GM21717 (cell line): ENCODE measurements at regions not wholly inside any gene's neighbourhood (a gene's known extent, or its start where the extent isn't known, plus 50 kb on each side); places are given as distances from the start of the nearest gene placed in this dataset.

ENCODE experiments used
- ATAC-seq: cut with Tn5 transposase; IDR thresholded peaks from one replicate; pipeline ENCODE4 v1.9.1; 2021; ENCODE audit warnings: mild to moderate bottlenecking, moderate library complexity; ENCODE audit not compliant: unreplicated experiment

DNA sequence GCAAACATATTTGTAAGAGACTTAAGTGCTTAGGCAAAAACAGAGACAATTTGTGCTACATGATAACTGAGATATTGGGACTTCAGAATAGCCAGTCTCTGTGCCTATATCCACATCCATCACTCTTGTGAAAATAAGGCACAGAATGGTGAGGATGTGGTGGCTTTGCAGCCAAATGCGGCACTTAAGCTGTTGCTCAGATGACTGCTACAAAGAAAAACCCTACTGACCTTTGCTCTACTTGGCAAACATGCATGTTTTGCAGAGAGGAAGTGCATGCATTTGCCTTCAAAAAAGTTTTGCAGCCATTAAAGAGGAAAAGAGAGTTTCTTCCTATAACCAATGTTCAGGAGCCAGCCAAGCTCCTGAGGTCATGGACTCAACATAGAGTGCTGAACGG, 675.0 kb upstream of the KIRREL3 start:
- ATAC-seq, result no peak

DNA sequence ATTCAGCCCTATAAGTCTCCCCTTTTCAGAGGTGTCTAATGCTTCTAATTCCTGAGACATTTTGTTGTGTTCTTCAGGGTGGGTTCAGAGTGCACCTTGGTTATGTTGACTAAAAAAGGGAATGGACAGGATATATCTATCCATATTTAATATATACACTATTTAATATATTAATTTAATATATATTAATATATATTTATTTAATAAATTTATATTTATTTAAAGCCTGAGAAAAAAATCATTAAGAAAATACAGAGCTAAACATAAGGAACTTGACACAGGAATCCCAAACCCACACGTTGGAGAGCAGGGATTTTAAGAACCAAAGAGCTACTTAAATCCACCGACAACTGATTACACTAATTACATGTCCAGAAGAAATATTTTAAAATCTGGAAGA, 674.2 kb upstream of the KIRREL3 start:
- ATAC-seq, result no peak

DNA sequence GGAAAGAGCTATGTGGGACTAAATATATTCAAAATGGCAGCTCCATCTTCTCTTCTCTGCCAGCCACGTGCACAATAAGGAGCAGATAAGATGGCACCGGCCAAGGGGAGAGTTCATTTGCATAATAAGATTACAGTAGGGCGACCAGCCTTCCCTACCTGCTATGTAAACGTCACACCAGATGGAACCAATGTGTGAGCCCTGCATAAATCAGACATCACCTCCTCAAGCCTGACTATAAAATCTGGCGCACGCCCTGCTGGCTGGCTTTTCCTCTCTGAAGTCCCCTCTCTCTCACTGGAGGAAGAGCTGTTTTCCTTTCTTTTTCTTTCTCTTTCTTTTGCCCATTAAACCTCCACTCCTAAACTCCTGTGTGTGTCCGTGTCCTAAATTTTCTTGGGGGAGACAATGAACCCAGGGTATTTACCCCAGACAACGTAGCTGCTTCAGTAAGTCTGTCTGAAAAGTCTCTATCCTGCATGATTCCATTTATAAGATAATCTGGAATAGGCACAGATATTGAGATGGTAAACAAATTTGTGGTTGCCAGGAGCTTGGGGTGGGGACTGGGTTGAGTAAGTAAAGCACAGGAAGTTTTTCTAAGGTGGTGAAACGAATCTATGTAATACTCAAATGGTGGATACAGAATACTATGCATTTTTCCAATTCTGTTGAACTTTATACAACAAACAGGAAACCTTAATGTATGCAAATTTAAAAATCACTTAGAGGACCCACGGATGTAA, 670.0 kb upstream of the KIRREL3 start:
- ATAC-seq, result no peak

DNA sequence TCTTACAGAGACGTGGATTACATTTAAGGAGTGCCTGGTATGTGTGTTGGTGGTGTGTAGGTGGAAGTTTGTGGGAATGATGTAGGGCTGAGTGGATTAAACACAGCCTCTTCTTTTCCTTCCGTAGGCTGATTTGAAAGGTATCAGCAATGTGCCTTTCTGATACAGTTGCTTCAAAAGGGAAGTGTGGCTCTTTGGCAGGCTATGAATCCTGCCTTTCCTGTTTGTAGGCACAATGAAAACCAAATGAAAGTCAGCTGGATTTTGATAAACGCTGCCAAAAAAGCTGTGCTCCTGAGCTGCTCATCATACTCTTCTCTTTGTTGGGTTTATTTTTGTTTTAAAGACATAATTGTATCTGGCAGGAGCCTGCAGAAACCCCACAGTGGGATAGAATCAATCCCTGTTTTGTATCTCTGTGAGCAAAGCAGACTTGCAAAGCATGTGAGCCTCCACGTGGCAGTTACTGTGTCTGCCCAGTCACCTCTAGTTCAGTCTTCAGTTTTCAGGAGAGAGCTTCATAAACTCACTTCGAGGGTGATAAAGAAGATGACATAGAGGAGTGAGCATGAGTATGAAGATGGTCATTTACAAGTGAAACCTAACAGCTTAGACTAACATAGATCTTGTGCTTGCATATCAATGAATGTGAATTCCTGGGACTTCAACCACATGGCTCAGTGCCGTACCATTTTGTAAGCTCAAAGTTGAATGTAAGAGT, 655.7 kb upstream of the KIRREL3 start:
- ATAC-seq, result no peak

DNA sequence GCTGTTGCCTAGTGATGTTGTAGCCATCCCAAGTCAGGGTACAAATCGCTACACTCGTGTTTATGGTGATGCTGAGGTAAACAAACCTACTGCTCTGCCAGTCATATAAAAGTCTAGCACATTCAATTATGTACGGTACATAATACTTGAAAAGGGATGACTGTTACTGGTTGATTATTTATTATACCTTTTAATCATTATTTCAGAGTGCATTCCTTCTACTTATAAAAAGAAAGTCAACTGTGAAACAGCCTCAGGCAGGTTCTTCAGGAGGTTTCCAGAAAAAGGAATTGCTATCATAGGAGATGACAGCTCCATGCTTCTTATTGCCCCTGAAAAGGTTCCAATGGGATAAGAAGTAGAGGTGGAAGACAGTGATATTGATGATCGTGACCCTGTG, 652.5 kb upstream of the KIRREL3 start:
- no peak for ATAC-seq

DNA sequence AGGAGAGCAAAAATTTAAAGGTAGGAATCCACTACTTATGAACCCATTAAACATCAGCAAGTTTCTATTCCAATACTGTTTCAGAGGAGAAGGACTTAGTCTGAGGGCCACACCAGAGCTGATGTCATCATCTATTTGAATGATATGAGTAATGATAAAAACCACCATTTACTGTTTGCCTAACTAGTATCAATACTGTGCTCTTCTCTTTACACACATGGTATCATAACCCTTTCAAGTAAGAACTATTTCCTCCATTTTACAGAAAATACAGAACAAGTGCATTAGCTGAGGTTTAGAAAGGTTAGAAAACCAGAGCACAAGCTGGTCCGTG, 651.3 kb upstream of the KIRREL3 start:
- no peak for ATAC-seq

DNA sequence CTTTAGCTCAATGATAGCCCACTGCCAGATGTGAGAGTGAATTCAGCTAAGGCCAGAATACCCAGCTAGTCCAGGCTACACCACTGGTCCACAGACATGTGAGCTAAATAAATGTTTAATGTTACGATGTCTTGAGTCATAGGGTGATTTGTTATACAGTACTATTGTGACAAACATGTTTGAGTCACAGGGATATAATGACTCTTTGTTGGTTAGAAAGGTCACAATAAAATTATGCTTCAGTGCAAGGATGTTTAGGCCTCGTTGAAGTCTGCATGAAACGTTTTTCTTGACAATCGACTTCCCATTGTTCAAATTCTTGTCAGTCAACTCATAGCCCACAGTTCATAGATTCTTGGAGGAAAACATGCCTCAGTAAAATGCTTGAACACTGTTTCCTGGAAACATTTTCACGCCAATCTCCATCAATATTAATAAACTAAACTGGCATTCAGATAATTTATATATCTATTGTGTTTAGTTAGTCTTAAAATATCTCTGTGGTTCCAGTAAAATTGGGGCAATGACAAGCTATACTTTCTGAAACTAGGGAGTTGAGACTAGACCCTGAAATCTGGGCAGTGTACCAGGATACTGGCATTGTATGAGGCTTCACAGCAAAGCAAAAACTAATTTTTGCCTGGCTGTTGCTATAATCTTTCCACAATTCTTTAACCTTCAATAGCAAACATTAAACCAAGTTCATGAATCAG, 650.8 kb upstream of the KIRREL3 start:
- ATAC-seq, result no peak

DNA sequence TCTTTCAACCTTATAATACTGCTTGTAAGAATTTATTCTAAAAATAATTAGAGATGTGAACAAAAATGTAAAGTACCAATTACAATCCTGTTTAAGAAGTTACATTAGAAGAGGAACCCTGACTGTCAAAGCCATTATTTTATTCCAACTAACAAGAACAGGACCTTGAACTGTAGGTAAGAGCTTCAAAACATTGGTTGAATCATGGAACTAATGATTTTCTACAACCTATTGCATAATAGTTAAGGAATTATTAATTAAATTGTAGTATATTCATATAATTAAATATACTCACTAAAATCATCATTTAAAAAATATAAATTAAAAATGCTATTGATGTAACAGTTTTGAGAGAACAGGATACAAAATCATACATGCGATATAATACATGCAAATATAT, 649.4 kb upstream of the KIRREL3 start:
- no peak for ATAC-seq

DNA sequence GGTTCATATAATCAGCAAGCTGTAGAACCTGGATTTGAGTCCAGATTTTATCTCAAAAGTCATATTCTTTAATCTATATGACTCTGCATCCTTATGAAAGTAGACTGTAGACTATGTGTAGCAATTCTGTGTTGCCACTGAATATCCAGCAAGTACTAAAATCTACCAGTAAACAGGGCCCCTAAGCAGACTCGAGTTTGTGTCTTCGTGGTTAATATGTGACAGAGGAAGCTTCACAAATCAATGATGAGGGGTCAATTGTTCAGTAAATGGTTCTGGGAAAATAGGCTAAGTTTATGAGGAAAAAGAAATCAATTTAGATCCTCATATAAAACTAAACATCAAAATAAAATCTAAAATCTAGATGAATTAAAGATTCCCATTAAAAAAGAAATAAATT, 648.5 kb upstream of the KIRREL3 start:
- no peak for ATAC-seq

DNA sequence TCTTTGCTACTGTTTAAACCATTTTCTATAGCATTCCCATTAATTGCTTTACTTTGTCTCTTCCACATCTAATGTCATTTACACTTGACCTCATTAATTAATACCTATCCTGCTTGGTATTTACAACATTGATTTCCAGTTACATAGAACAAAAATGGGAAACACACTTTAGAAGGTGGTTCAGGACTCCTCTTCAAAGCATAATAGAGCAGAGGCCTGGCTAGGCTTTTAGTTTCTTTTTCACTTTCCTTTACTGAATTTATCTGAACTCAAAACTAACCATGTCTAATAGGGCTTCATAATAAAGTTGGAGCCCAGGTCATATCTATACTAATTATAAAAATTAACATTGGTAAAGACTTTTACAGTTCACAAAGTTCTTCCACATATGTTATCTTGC, 648.0 kb upstream of the KIRREL3 start:
- ATAC-seq, result peak; percentile 52

DNA sequence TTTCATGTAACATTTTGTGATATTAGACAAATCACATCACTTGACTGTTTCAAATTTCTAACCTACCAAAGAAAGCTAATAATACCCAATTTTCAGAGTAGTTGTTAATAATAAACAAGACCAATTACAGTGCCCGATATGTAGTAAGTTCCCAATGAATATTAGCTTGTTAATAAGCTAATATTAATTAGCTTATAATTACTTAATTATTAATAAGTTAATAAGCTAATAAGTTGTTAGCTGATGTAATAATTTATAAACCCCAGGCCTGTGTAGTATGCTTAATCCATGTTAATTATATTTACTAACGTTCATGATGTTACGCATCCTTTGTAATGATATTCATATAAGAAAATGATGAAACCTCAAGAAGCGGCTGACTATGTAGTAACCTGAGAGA, 643.8 kb upstream of the KIRREL3 start:
- ATAC-seq, result no peak

DNA sequence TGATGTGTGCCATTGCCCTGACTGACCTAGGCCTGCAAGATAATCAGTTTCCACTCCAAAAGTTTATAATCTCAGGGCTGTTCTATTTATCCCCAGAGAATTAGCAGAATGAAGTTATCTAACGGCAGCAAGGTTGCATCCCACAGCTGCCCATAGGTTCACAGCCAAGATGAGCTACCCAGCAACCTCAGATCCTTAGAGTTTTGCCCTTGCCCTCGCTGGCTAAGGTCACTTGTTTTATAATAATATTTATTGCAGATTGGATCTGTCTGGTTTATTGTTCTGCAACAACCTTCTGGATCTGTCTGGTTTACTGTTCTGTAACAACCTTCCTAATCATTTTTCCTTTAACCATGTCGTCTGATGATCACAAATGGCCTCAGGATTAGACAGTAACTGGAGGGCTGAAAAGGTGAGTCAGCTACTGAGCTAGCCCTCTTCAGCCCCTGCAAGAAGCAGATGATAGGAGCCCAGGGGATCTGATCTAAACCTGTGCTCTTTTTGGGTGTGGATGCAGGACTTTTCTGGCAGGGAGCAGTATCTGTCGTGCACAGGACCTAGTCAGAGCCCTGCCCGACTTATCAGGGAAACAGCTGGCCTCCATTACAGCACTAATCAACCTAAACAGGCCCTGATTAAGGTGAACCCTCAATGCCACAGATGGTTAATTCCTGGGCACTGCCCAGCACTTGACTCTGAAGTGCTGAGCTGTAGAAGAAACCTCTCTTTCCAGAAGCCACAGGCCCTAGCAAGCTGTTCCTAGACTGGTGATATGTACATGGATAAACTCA, 642.9 kb upstream of the KIRREL3 start:
- ATAC-seq, result no peak

DNA sequence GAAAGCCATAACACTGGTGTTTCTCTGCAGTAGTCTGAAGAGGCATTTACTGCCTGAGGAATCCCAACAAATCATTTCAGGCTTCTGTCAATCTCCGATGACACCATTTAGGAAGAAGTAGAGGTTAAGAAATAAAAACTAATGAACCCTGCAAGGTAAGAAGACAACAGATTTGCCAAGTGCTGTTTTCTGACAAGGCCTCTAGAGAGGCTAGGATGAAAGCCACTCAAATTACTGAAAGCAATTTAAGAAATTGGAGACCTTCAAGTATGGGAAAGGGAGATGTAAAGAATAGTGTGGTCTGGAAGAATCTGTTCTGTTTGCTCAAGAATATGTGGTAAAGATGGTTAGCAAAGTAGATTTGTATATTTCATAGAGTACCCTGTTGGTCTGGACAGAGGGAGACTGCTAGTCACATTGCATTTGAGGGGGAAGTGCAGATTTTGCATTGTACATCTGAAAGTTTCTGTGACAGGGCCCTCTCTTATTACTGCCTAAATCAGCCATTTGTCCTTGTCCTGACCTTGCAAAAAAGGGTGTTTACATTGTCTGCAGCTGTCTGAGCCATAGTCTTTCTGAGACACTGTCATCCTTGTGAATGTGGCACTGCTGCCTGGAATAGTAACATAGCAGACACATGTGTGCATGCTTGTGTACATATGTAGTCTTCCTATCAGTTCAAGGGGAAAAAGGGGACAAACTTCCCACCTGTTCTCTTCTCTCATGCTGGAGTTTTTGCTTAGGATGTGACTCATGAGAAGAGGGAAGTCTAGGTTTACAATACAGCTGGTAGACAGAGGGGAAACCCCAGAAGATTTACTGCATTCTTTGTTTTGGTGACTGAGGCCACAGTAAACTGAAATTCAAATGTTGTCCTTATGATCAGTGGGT, 640.2 kb upstream of the KIRREL3 start:
- no peak for ATAC-seq

DNA sequence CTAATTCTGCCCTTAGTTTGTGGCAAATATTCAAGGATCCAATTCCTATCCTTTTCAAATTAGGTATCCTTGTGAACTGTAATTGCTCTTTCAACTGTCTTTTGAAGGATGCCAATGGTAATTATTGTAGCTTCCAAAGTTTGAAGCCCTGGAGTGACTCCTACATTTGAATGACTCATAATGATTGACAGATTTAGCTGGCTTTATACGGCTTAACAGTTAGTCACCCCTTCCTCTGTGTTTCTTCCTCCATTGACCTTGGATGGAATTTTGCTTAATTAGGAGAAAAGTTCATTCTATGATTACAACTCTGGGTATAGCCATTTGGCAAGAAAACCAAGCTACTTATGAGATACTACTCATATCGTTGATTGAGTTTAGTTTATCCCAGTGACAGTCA, 639.3 kb upstream of the KIRREL3 start:
- no peak for ATAC-seq

DNA sequence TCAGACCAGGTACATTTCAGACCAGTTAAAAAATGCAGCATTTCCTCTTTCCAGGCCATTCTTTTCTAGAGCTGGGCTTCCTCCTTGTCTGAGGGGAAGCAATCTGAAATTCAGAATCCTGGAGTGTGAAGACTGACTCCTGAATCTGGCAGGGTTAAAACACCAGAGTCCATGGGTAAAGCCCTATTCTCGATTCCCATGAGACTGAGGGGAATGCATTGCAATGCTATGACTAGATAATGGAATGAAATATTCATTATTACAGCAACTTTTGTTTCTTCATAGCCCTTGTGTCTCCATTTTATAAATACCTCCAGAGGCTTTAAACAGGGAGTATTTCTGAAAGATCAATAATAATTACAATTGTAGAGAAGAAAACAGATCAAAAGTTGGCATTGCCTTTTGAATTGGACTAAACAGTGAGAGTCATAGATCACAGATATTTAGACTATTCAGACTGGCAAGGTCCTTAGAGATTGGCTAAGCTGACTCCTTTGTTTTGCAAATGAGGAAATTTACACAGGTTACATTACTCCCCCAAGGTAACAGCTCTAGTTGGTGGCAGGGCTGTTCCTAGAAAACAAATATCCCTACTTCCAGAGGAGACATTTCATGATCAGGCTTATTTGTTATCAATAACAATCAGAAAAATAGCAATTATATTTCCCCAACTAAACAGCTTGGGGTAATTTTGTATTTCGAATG, 632.6 kb upstream of the KIRREL3 start:
- ATAC-seq, result no peak

DNA sequence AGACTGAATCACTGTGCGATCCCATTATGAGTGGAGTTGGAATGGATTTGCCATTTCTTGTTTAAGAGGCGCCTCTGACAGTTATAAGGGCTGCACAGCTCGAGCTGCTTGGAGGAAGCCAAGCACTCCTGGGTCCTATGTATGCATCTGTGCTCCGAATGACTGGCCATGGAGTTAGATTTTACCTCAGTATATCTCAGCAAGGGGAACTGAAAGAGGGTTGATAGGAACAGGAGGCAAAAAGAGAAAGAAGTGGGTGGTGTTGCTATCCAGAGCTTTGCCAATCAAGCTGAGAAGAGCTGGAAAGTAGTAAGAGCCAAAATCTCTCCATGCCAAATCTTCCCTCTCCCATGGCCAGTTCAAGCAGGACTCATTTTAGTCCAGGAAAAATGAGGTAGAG, 632.0 kb upstream of the KIRREL3 start:
- ATAC-seq, result no peak

DNA sequence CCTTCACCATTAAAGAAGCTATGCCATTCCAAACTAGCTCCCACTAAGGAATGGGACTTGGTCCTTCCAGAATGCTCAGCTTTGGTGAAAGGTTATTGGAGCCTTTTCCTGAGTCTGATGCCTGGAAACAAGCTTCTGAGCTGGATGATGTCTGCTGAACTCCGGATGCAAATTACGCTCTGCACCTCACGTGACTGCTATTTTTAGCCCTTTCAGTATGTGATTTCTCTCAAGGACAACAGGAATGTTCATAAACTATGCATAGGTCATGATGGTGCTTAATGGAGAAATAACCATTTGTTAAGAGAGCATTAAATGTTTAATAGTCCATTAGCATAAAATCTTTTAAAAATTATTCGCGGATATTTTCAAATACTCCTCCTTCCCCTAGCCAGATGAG, 631.4 kb upstream of the KIRREL3 start:
- ATAC-seq, result no peak

DNA sequence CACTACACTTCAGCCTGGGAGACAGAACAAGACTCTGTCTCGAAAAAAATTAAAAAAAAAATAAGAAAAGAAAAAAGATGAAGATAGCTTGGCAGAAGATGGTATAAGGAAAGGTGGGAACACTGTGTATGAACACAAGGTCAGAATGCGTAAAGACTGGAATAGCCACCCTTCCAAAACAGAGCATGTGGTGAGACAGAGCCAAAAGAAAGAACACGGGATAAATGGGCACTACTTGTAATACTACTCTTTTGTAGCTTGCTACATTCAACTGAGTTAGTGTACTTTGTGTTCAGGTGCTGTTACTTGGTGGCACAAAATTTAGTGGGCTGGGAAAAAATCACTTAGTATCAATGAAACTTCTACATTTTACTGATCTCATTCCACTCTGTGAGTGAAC, 628.6 kb upstream of the KIRREL3 start:
- no peak for ATAC-seq

DNA sequence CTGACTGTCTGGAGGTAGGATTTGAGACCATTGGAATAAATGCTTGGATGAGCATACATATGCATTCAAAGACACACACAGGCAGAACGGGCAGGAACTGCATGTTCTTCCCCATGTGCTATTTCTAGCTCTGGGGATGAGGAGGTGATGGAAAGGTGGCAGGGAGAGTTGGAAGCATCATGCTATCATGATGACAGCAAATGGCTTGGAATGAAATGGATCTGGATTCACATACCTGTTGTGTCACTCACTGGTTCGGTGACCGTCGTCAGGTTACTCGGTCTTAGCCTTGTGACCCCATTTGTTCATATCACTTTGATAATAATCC, 627.9 kb upstream of the KIRREL3 start:
- ATAC-seq, result no peak
